Liver (tissue), 3 donors: ENCODE measurements at regions not wholly inside any gene's neighbourhood (a gene's known extent, or its start where the extent isn't known, plus 50 kb on each side); places are given as distances from the start of the nearest gene placed in this dataset.

ENCODE experiments used
- CTCF ChIP-seq: fragments of 150-350 bp; IDR thresholded peaks from 2 replicates; pipeline ENCODE4 v1.5.1; 2017; ENCODE audit warnings: improper control_type of control experiment, low read depth, low read length; ENCODE audit not compliant: missing input control
- TF ChIP-seq, protein P1 (sequence below): IDR thresholded peaks from 2 replicates; pipeline ENCODE4 v1.6.1; 2016; ENCODE audit warnings: antibody characterized with exemption
- TF ChIP-seq, protein P2 (sequence below): IDR thresholded peaks from 2 replicates; pipeline ENCODE4 v1.6.1; 2016; ENCODE audit warnings: antibody characterized with exemption
- donor health status: healthy.
- donor health status: healthy.

GRCh38 chr11:42923651-42924050, 388.1 kb upstream of the API5 start:
- no peak for TF ChIP-seq CTCF
- TF ChIP-seq, protein P1, sequence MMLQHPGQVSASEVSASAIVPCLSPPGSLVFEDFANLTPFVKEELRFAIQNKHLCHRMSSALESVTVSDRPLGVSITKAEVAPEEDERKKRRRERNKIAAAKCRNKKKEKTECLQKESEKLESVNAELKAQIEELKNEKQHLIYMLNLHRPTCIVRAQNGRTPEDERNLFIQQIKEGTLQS = no peak
- TF ChIP-seq, protein P2, sequence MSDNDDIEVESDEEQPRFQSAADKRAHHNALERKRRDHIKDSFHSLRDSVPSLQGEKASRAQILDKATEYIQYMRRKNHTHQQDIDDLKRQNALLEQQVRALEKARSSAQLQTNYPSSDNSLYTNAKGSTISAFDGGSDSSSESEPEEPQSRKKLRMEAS = no peak
